ENCODE measurements at regions not wholly inside any gene's neighbourhood (a gene's known extent, or its start where the extent isn't known, plus 50 kb on each side); places are given as distances from the start of the nearest gene placed in this dataset.
"Not testable (repeated sequence)": the region's sequence is repeated elsewhere in the genome, so short reads cannot be mapped to it uniquely, and the experiment has no call there.

- POLR2A ChIA-PET; ATAC-seq; H3K9ac ChIP-seq (ENCODE audit: low read length): not testable (repeated sequence)
These were observed 52.9 kb downstream of the OR52B4 start for GRCh38 chr11:4315292-4315691.

GRCh38 chr11:4277225-4277624 is 91.0 kb downstream of the OR52B4 start:
- intact Hi-C loops (cut with micrococcal nuclease); RAD21 ChIA-PET (ENCODE audit: low non-redundant PET in 1 of 2, low total read pairs in 2 of 2, uncharacterized antibody in 2 of 2, unreplicated experiment in 2 of 2); H3K27me3 ChIP-seq (ENCODE audit: insufficient read depth, low read length); H3K27ac ChIP-seq (ENCODE audit: low read depth, low read length); H3K9me2 ChIP-seq (ENCODE audit: insufficient read depth); H3K9me3 ChIP-seq (ENCODE audit: control insufficient read depth in 1 of 2, insufficient read depth in 1 of 2, low read depth in 1 of 2, low read length in 2 of 2); H4K20me1 ChIP-seq (ENCODE audit: insufficient read depth); H3K9ac ChIP-seq (ENCODE audit: low read length); CTCF ChIA-PET; ATAC-seq; H3K36me3 ChIP-seq (ENCODE audit: control insufficient read depth in 1 of 2, insufficient read depth in 2 of 2, low read length in 2 of 2); H3K4me3 ChIP-seq (replicated peaks in 1 of 2; ENCODE audit: low read depth in 1 of 2, low read length in 2 of 2); H2AFZ ChIP-seq (ENCODE audit: low read depth, low read length, poor library complexity, severe bottlenecking); H3K4me2 ChIP-seq (ENCODE audit: low read length); BruUV-seq (replicated peaks); DNase-seq (ENCODE audit: low read depth, low spot score); H3K4me1 ChIP-seq (ENCODE audit: control insufficient read depth in 1 of 2, insufficient read depth in 2 of 2, low read length in 2 of 2); POLR2A ChIA-PET; H3K79me2 ChIP-seq (ENCODE audit: insufficient read depth, low read length): not testable (repeated sequence)

More at GRCh38 chr11:4315292-4315691, 52.9 kb downstream of the OR52B4 start:
- intact Hi-C loops (cut with micrococcal nuclease); H2AFZ ChIP-seq (ENCODE audit: low read depth, low read length, poor library complexity, severe bottlenecking); H3K9me2 ChIP-seq (ENCODE audit: insufficient read depth); H4K20me1 ChIP-seq (ENCODE audit: insufficient read depth); H3K9me3 ChIP-seq (ENCODE audit: control insufficient read depth in 1 of 2, insufficient read depth in 1 of 2, low read depth in 1 of 2, low read length in 2 of 2); H3K27me3 ChIP-seq (ENCODE audit: insufficient read depth, low read length); RAD21 ChIA-PET (ENCODE audit: low non-redundant PET in 1 of 2, low total read pairs in 2 of 2, uncharacterized antibody in 2 of 2, unreplicated experiment in 2 of 2); H3K36me3 ChIP-seq (ENCODE audit: control insufficient read depth in 1 of 2, insufficient read depth in 2 of 2, low read length in 2 of 2); BruUV-seq (replicated peaks); DNase-seq (ENCODE audit: low read depth, low spot score); CTCF ChIA-PET; H3K4me1 ChIP-seq (ENCODE audit: control insufficient read depth in 1 of 2, insufficient read depth in 2 of 2, low read length in 2 of 2); H3K4me3 ChIP-seq (replicated peaks in 1 of 2; ENCODE audit: low read depth in 1 of 2, low read length in 2 of 2); H3K79me2 ChIP-seq (ENCODE audit: insufficient read depth, low read length); H3K27ac ChIP-seq (ENCODE audit: low read depth, low read length); H3K4me2 ChIP-seq (ENCODE audit: low read length): not testable (repeated sequence)

GRCh38 chr11:4251085-4251484 is 117.1 kb downstream of the OR52B4 start:
- intact Hi-C loops (cut with micrococcal nuclease); H3K27me3 ChIP-seq (ENCODE audit: insufficient read depth, low read length); H2AFZ ChIP-seq (ENCODE audit: low read depth, low read length, poor library complexity, severe bottlenecking); H3K9ac ChIP-seq (ENCODE audit: low read length); H3K4me3 ChIP-seq (replicated peaks in 1 of 2; ENCODE audit: low read depth in 1 of 2, low read length in 2 of 2); H3K36me3 ChIP-seq (ENCODE audit: control insufficient read depth in 1 of 2, insufficient read depth in 2 of 2, low read length in 2 of 2); H3K9me2 ChIP-seq (ENCODE audit: insufficient read depth); H3K9me3 ChIP-seq (ENCODE audit: control insufficient read depth in 1 of 2, insufficient read depth in 1 of 2, low read depth in 1 of 2, low read length in 2 of 2); RAD21 ChIA-PET (ENCODE audit: low non-redundant PET in 1 of 2, low total read pairs in 2 of 2, uncharacterized antibody in 2 of 2, unreplicated experiment in 2 of 2); POLR2A ChIA-PET; BruUV-seq (replicated peaks); H3K4me1 ChIP-seq (ENCODE audit: control insufficient read depth in 1 of 2, insufficient read depth in 2 of 2, low read length in 2 of 2); H4K20me1 ChIP-seq (ENCODE audit: insufficient read depth); H3K27ac ChIP-seq (ENCODE audit: low read depth, low read length); CTCF ChIA-PET; H3K79me2 ChIP-seq (ENCODE audit: insufficient read depth, low read length); DNase-seq (ENCODE audit: low read depth, low spot score); ATAC-seq; H3K4me2 ChIP-seq (ENCODE audit: low read length): not testable (repeated sequence)

GRCh38 chr11:4249475-4249874 is 118.7 kb downstream of the OR52B4 start:
- RAD21 ChIA-PET (ENCODE audit: low non-redundant PET in 1 of 2, low total read pairs in 2 of 2, uncharacterized antibody in 2 of 2, unreplicated experiment in 2 of 2); CTCF ChIA-PET; H3K9me3 ChIP-seq (ENCODE audit: control insufficient read depth in 1 of 2, insufficient read depth in 1 of 2, low read depth in 1 of 2, low read length in 2 of 2); intact Hi-C loops (cut with micrococcal nuclease); H4K20me1 ChIP-seq (ENCODE audit: insufficient read depth); H3K4me3 ChIP-seq (replicated peaks in 1 of 2; ENCODE audit: low read depth in 1 of 2, low read length in 2 of 2); H3K27me3 ChIP-seq (ENCODE audit: insufficient read depth, low read length); H2AFZ ChIP-seq (ENCODE audit: low read depth, low read length, poor library complexity, severe bottlenecking); H3K79me2 ChIP-seq (ENCODE audit: insufficient read depth, low read length); ATAC-seq; H3K4me2 ChIP-seq (ENCODE audit: low read length); DNase-seq (ENCODE audit: low read depth, low spot score); H3K4me1 ChIP-seq (ENCODE audit: control insufficient read depth in 1 of 2, insufficient read depth in 2 of 2, low read length in 2 of 2); H3K9me2 ChIP-seq (ENCODE audit: insufficient read depth); H3K36me3 ChIP-seq (ENCODE audit: control insufficient read depth in 1 of 2, insufficient read depth in 2 of 2, low read length in 2 of 2); H3K27ac ChIP-seq (ENCODE audit: low read depth, low read length); BruUV-seq (replicated peaks); POLR2A ChIA-PET; H3K9ac ChIP-seq (ENCODE audit: low read length): not testable (repeated sequence)

GRCh38 chr11:4237771-4238170 is 130.4 kb downstream of the OR52B4 start:
- H3K4me2 ChIP-seq (ENCODE audit: low read length); H4K20me1 ChIP-seq (ENCODE audit: insufficient read depth); POLR2A ChIA-PET; H3K4me3 ChIP-seq (replicated peaks in 1 of 2; ENCODE audit: low read depth in 1 of 2, low read length in 2 of 2); H3K79me2 ChIP-seq (ENCODE audit: insufficient read depth, low read length); H3K9me2 ChIP-seq (ENCODE audit: insufficient read depth); H2AFZ ChIP-seq (ENCODE audit: low read depth, low read length, poor library complexity, severe bottlenecking); H3K36me3 ChIP-seq (ENCODE audit: control insufficient read depth in 1 of 2, insufficient read depth in 2 of 2, low read length in 2 of 2); H3K9ac ChIP-seq (ENCODE audit: low read length); H3K27ac ChIP-seq (ENCODE audit: low read depth, low read length); CTCF ChIA-PET; DNase-seq (ENCODE audit: low read depth, low spot score); BruUV-seq (replicated peaks); H3K9me3 ChIP-seq (ENCODE audit: control insufficient read depth in 1 of 2, insufficient read depth in 1 of 2, low read depth in 1 of 2, low read length in 2 of 2); ATAC-seq; RAD21 ChIA-PET (ENCODE audit: low non-redundant PET in 1 of 2, low total read pairs in 2 of 2, uncharacterized antibody in 2 of 2, unreplicated experiment in 2 of 2); intact Hi-C loops (cut with micrococcal nuclease); H3K27me3 ChIP-seq (ENCODE audit: insufficient read depth, low read length); H3K4me1 ChIP-seq (ENCODE audit: control insufficient read depth in 1 of 2, insufficient read depth in 2 of 2, low read length in 2 of 2): not testable (repeated sequence)
